Spleen (tissue), 7 donors: ENCODE measurements at regions not wholly inside any gene's neighbourhood (a gene's known extent, or its start where the extent isn't known, plus 50 kb on each side); places are given as distances from the start of the nearest gene placed in this dataset.

ENCODE experiments used
- POLR2A ChIP-seq, 3 donors: fragments of 450-650 bp; IDR thresholded peaks; one replicate each; pipeline ENCODE4 v1.5.1; 2017; ENCODE audit warnings: antibody characterized with exemption in 3 of 3, mild to moderate bottlenecking in 1 of 3
- POLR2AphosphoS5 ChIP-seq, 3 donors: sonication (generic); formaldehyde crosslinking; IDR thresholded peaks; one replicate each; pipeline ENCODE4 v1.5.1; 2017; ENCODE audit warnings: antibody characterized with exemption in 3 of 3
- TF ChIP-seq, protein P1 (sequence below), 11 experiments: fragments of 200-600 bp in 7 of 11; fragments of 450-650 bp in 4 of 11; sonication (generic) in 4 of 11; IDR thresholded peaks in 8 of 11; conservative IDR thresholded peaks in 3 of 11; 1 replicate in 7 of 11; 2 replicates in 4 of 11; pipeline versions ENCODE4 v1.4.0 to v1.8.0; 2016 to 2021; ENCODE audit warnings: antibody characterized with exemption in 11 of 11, inconsistent platforms in 4 of 11, mild to moderate bottlenecking in 1 of 11
- donor health status: DM: no; HTN: no; CAD: no; lungs with moderate emphysema.
- donor health status: DM: no; HTN: no; CAD: no.
- donor health status: DM: no; HTN: no; CAD: no.

DNA sequence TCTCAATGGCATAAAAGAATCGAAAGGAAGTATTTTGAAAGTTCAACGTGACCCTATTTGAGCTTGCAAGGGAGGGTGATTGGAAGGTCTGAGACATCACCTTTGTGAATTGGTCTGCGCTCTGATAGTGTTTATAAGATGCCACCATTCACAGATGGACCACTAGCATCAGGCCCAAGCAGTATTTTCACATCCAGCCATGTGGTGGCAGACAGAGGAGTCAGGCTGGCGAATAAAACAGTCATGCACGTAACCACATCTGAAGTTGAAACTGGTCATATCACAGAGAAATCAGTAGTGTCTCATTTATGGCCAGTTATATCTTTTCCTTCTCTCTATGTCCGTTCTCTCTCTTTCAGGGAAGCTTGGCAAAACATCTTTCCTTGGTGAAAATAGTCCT, 170.1 kb upstream of the ONECUT1 start:
- TF ChIP-seq, protein P1, sequence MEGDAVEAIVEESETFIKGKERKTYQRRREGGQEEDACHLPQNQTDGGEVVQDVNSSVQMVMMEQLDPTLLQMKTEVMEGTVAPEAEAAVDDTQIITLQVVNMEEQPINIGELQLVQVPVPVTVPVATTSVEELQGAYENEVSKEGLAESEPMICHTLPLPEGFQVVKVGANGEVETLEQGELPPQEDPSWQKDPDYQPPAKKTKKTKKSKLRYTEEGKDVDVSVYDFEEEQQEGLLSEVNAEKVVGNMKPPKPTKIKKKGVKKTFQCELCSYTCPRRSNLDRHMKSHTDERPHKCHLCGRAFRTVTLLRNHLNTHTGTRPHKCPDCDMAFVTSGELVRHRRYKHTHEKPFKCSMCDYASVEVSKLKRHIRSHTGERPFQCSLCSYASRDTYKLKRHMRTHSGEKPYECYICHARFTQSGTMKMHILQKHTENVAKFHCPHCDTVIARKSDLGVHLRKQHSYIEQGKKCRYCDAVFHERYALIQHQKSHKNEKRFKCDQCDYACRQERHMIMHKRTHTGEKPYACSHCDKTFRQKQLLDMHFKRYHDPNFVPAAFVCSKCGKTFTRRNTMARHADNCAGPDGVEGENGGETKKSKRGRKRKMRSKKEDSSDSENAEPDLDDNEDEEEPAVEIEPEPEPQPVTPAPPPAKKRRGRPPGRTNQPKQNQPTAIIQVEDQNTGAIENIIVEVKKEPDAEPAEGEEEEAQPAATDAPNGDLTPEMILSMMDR (IDR thresholded peaks at IDR 0.05 in 8 of 11, conservative IDR thresholded peaks at IDR 0.05 in 3 of 11): no peak
- no peak for TF ChIP-seq POLR2A (IDR thresholded peaks at IDR 0.05)
- TF ChIP-seq POLR2AphosphoS5 (IDR thresholded peaks at IDR 0.05): no peak
